ENCODE measurements at regions not wholly inside any gene's neighbourhood (a gene's known extent, or its start where the extent isn't known, plus 50 kb on each side); places are given as distances from the start of the nearest gene placed in this dataset.

DNA sequence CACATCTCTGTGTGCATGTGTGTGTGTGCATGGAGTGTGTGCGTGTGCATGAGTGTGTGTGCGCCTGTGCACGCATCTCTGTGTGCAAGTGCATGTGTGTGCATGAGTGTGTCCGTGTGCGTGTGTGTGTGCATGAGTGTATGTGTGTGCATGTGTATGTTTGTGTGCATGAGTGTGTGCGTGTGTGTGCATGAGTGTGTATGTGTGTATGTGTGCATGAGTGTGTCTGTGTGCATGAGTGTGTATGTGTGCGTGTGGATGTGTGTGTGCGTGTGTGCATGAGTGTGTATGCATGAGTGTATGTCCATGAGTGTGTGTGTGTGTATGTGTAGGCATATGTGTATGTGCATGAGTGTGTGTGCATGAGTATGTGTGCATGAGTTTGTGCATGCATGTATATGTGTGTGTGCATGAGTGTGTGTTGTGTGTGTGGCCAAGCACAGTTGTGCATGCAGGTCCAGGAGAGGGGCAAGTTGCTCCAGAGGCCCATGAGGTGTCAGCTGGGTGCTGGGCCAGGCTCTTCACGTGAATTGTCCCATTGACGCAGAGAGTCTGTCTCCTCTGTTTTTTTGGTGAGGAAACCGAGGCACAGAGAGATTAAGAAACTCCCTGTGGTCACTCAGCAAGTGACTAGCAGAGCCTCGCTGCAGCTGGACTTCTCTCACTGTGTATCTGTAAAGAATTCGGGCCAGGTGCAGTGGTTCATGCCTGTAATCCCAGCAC is 75.5 kb downstream of the ASB1 start:
- TF ChIP-seq GATA2 (IDR thresholded peaks at IDR 0.05; ENCODE audit: low read depth, low read length) = no peak
- TF ChIP-seq GATA3 (IDR thresholded peaks at IDR 0.05; ENCODE audit: low read depth, low read length) = no peak

DNA sequence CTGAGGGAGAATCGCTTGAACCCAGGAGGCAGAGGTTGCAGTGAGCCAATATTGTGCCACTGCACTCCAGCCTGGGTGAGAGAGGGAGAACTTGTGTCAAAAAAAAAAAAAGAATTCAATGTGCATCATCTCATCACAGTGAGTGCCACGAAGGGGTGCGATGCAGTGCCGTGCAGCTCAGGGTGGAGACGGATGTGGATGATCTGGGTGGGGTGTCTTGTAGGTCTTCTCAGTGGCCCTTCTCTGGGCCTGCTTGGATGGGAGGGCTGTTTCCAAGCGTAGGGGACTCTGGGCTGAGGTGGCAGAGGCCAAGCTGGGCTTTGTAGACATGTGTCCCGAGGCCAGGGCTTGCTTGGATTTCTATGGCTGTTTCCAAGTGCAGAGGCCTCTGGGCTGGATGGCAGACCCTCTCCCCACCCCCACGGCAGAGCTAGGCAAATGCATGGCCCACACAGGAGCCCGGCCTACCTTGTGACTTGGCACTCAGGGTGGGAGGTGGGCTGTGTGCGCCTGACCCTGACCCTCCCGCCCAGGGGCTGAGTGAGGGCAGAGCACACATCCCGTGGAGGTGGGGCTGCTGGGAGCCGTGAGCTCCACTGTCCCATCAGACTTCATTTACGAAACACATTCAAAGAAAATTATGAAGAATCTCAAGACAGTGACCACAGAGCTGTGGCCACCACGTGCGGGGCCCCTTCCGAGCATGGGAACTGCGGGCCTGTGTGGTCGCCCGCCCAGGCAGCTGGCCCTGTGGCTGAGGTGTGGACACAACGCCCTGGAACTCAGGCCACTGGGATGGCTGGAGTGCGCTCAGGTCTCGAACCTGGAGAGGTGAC is 76.4 kb downstream of the ASB1 start:
- TF ChIP-seq GATA3 (IDR thresholded peaks at IDR 0.05; ENCODE audit: low read depth, low read length) (no peak), GATA2 (IDR thresholded peaks at IDR 0.05; ENCODE audit: low read depth, low read length) (no peak)

DNA sequence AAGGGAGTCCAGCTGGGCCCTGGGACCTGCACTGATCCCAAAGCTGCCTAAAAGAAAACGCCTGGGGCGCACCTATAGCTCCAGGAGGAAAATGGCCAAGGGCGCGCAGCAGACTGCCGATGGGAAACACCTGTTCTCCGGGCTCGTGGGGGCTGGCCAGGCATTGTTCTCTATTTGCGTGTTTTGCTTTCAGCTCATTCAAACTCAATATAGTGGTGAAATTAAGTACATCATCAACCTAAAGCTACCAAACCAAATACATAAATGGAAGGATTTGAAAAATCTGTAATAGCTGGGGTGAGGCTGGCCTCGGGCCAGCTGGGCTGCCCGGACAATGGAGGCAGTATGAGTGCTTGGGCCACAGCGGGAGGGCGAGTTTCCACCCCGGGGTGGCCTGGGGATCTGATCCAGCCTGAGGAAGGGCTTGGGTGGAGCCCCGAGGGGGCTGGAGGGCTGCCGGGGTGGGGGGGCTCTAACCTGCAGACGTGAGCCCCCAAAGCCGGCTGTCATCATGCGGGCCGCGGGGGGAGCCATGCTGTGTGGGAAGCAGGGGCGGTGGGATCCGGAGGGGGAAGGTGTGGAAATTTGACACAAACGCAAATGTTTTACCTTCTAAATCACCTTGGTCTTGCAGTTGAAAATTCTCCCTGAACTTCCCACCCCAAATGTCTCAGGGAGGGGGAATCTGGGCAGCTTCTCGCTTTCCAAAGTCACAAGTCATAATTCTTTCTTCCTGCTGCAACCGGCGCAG is 77.6 kb downstream of the ASB1 start:
- no peak for TF ChIP-seq GATA2 (IDR thresholded peaks at IDR 0.05; ENCODE audit: low read depth, low read length)
- no peak for TF ChIP-seq GATA3 (IDR thresholded peaks at IDR 0.05; ENCODE audit: low read depth, low read length)

DNA sequence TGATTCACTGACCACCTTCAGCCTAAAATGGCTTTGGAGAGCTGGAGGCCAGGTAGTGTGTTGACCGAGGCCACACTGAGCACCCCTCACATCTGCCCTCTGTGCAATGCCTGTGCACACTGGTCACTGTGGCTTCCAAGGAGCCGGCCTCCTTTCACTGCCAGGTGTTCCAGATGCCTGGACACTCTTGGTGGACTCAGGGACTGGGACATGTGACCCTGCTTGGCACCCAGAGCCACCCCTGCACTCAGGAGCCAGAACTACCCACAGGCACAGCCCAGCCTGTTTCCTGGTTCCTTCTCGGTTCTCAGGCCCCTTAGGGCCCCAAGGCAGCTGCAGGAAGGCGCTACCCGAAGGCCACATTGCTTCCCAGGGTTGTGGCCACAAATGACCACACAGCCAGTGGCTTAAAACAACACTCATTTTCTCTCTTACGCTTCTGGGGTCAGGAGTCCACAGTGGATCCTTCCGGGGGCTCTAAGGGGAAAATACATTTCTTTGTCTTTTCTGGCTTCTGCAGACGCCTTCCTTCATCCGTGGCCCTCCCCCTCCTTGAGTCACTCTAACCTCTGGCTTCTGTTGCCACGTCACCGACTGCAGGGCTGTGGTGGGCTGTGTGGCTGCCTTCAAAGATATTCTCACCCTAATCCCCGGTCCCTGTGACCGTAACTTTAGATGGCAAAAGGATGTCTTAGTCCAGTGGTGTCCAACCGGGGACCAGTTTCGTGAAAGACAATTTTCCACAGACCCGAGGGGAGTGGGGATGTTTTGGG is 78.6 kb downstream of the ASB1 start:
- TF ChIP-seq GATA3 (IDR thresholded peaks at IDR 0.05; ENCODE audit: low read depth, low read length) (no peak), GATA2 (IDR thresholded peaks at IDR 0.05; ENCODE audit: low read depth, low read length) (no peak)

DNA sequence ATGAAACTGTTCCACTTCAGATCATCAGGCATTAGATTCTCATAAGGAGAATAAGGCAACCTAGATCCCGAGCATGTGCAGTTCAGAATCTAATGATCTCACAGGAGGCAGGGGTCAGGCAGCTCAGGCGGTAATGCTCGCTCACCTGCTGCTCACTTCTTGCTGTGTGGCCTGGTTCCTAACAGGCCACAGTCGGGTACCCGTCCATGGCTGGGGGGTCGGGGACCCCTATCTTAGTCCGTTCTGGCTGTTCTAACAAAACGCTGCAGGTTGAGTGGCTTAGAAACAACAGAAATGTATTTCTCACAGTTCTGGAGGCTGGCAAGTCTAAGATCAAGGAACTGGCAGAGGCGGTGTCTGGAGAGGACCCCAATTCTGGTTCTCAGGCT is 79.2 kb downstream of the ASB1 start:
- no peak for TF ChIP-seq GATA2 (IDR thresholded peaks at IDR 0.05; ENCODE audit: low read depth, low read length)
- TF ChIP-seq GATA3 (IDR thresholded peaks at IDR 0.05; ENCODE audit: low read depth, low read length) = no peak

DNA sequence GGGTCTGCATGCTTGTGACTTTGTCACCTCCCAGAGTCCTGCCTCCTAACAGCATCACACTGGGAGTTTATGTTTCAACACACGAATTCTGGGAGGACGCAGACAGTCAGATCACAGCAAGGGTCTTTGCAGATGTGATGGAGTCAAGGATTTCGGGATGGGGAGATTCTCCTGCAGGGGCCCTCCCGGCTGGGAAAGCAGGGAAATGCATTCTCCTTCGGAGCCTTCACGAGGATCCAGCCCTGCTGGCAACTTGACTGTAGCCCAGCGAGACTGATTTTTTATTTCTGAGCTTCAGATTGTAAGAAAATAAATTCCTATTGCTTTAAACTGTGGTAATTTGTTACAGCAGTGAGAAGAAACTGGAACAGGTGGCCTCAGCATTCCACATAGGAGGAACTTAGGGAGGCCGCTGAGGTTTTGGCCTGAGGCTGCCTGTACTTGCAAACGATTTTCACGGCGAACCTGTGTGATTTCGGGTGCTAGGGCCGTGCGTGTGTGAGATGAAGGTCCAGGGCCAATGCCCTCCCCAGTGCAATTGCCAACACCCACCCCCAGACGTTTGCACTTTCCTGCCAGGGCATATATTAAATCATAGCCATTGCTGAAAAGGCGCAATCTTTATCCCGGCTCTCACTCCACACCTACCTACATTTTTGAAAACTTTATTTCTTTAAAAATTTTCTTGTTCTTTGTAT is 79.8 kb downstream of the ASB1 start:
- TF ChIP-seq GATA2 (IDR thresholded peaks at IDR 0.05; ENCODE audit: low read depth, low read length) = no peak
- no peak for TF ChIP-seq GATA3 (IDR thresholded peaks at IDR 0.05; ENCODE audit: low read depth, low read length)

DNA sequence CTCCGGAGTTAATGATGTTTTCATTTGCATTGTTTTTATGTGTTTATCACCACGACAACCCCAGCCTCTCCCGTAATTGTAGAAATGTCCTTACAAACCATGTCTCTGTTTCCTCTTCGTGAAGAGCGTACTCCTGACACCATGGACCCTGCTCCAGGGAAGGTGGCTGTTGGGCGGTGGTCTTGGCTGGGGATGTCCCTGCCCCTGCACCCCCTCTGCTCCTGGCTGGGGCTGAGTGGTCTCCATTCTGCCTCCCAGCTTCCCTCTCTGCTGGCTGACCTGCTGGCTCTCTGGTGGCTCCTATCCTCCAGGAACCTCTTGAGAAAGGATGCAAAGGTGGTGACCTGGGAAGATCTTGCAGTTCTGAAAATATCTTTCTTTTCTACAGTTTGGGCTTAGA is 81.1 kb downstream of the ASB1 start:
- TF ChIP-seq GATA3 (IDR thresholded peaks at IDR 0.05; ENCODE audit: low read depth, low read length) (no peak), GATA2 (IDR thresholded peaks at IDR 0.05; ENCODE audit: low read depth, low read length) (no peak)

DNA sequence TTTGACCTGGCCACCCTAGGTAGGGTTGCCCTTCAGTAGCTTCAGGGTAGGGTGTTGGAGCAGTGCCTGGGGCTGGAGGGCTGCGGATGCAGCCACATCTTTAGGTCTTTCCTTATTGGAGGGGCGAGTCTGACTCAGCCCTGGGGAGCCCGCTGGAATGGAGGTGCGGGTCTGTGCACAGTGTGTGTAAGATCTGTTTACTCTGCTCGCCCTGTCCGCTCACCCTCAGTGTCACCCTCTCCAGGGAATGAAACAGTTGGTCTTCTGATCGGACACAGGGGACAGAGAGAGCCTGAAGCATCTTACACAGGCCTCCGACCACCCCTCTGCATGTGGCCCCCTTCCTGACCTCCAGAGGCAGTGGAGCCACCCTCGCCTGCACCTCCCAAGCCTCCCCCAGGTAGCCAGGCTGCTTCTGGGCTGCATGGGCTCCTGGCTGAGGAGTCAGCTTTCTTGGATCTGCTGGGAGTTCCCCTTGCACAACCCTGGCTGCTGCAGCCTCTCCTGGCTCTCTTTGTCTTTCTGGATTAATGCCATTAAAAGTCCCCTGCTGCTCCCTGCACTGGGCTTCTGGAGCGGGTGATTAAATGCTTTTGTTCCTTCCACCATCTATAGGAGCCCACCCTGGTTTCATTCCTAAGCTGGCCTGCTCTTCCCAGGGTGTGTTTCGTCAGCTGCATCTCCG is 82.6 kb downstream of the ASB1 start:
- no peak for TF ChIP-seq GATA2 (IDR thresholded peaks at IDR 0.05; ENCODE audit: low read depth, low read length)
- no peak for TF ChIP-seq GATA3 (IDR thresholded peaks at IDR 0.05; ENCODE audit: low read depth, low read length)

DNA sequence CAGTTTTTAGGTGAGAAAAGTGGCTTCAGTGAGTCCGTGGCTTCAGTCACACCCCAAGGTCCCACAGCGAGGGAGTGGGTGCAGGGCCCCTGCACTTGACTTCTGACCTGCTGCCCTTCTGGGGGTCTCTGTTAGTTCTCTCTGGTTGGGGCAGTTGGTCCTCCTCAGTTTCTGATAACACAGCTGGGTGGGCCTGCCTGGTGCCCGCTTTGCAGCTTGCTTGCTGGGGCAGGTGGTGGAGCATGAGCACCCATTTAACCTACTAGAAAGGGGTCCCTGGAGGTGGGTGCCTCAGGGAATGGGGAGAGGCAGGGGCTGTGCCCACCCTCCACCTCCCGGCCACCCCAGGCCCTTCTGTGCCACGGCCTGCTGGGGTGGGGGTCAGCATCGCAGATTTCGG is 83.2 kb downstream of the ASB1 start:
- TF ChIP-seq GATA3 (IDR thresholded peaks at IDR 0.05; ENCODE audit: low read depth, low read length) = no peak
- TF ChIP-seq GATA2 (IDR thresholded peaks at IDR 0.05; ENCODE audit: low read depth, low read length) = no peak

DNA sequence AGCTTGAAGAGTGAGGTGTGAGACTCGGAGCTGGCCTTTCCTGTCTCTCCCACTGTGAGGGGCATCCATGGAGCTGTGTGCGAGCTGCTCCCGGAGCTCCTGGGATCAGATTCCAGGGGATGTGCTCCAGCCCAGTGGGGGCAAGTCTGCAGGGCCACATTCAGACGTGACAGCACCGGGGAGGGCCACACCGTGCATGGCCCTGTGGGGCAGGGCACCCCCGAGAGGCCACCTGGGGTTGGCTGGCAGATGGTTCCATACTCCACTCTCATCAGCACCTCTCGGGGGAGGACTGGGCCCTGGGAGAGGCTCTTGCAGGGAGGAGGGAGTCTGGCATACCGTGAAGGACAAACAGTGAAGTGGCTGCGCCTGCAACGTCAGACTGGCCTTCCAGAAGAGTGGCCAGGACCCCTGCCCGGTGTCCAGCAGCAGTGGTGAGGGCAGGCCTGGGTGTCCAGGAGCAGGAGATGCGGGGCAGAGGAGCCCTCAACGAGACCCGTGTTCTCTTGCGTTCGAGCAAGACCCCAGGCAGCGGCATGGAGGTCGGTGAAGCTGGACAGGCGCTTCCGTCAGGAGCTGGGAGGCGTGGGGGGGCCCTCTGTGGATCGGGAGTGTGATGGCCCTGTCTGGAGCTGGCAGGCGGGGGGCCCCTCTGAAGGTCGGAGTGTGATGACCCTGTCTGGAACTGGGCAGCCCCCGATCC is 84.3 kb downstream of the ASB1 start:
- TF ChIP-seq GATA2 (IDR thresholded peaks at IDR 0.05; ENCODE audit: low read depth, low read length) (no peak), GATA3 (IDR thresholded peaks at IDR 0.05; ENCODE audit: low read depth, low read length) (no peak)

DNA sequence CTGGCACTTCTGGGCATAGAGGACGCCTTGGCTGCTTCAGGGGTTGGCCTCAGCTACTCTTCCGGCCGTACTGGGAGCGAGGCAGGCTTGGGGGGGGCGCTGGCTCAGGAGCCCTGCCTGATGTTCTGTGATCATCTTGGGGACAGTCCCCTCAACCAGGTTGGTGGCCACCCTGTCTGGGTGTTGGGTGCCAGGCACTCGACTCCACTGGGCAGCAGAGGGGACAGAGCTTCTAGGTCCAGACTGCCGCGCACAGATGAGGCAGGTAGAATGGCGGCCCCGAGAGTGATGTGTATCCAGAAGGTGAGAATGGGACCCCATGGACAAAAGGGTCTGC is 84.9 kb downstream of the ASB1 start:
- no peak for TF ChIP-seq GATA3 (IDR thresholded peaks at IDR 0.05; ENCODE audit: low read depth, low read length)

DNA sequence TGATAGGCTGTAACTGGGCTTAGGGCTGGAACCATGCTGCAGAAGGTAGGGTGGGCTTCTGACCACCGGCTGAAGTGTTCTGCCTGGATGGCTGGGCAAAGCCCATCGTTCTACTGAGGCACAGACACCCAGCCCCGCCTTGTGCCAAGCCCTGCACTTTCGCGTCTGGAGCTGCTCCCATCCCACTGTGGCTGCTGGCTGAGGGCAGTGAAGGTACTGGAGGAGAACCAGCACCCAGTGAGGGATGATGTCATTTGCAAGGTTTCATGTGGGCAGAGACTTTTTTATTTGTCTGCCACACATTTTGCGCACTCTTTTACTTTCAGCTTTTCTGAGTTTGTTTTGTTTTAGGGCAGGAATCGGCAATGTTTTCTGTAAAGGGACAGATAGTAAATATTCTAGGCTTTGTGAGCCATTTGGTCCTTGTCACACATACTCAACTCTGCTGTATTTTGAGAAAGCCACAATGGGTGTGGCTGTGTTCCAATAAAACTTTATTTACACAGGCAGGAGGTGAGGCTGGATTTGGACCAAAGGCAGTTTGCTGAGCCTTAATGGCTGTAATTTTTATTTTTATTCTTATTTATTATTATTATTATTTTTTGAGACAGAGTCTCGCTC is 85.6 kb downstream of the ASB1 start:
- TF ChIP-seq GATA3 (IDR thresholded peaks at IDR 0.05; ENCODE audit: low read depth, low read length) = no peak
- TF ChIP-seq GATA2 (IDR thresholded peaks at IDR 0.05; ENCODE audit: low read depth, low read length) = no peak

Measured in SH-SY5Y (cell line).